ENCODE measurements at regions not wholly inside any gene's neighbourhood (a gene's known extent, or its start where the extent isn't known, plus 50 kb on each side); places are given as distances from the start of the nearest gene placed in this dataset.

DNA sequence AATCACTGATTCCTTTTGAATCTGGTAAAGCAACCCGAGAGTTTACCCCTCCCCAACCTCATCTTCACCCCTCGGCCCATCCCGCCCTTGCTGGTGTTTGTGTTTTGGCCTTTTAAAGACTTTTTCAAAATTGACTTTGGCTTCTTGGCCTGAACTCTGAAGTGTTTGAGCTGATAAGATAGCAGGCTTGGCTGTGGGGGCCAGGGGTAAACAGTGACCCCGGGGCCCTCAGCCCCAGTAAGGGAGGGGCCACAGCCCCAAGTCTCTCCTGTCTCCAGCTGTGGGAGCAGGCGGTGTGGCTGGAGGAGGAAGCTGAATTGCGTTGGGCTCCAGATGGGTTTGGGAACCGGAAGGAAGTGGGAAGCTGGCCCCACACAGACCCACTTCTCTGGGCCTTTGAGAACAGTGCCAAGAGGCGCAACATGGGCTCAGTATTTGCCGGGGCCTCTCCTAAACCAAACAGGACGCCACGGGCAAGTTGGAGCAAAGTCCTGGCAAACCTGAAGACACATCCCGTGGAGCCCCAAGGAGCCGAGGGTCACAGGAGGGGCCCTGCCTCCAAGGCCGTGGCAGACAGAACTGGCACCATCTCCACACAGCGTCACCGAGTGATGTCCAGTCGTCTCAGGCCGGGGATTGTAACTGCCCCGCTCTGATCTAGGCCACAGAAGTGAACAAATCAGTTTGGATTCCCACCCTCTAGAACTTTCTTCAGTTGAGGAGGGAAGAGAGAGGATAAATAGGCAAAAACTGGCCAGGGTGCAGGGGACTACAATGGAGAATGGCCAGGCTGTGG, 54.3 kb upstream of the PTPN1 start:
- no peaks in the 10 kb centered on the region for H3K36me3 ChIP-seq
- no peaks in the 10 kb centered on the region for H3K9me3 ChIP-seq (replicated peaks)
- peak overlapping the region; percentile 58 for H3K27ac ChIP-seq (replicated peaks)
- peak; percentile 47 for DNase-seq
- H3K4me1 ChIP-seq = peaks cover 29% of the 10 kb centered on the region
- H3K4me3 ChIP-seq = no peak overlapping the region
- TF ChIP-seq, protein P1, sequence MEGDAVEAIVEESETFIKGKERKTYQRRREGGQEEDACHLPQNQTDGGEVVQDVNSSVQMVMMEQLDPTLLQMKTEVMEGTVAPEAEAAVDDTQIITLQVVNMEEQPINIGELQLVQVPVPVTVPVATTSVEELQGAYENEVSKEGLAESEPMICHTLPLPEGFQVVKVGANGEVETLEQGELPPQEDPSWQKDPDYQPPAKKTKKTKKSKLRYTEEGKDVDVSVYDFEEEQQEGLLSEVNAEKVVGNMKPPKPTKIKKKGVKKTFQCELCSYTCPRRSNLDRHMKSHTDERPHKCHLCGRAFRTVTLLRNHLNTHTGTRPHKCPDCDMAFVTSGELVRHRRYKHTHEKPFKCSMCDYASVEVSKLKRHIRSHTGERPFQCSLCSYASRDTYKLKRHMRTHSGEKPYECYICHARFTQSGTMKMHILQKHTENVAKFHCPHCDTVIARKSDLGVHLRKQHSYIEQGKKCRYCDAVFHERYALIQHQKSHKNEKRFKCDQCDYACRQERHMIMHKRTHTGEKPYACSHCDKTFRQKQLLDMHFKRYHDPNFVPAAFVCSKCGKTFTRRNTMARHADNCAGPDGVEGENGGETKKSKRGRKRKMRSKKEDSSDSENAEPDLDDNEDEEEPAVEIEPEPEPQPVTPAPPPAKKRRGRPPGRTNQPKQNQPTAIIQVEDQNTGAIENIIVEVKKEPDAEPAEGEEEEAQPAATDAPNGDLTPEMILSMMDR (IDR thresholded peaks at IDR 0.05; ENCODE audit: borderline replicate concordance) = no peak
- H3K27me3 ChIP-seq (ENCODE audit: low read depth) = no peaks in the 10 kb centered on the region
- intact Hi-C loops (cut with micrococcal nuclease) = no loop called here

DNA sequence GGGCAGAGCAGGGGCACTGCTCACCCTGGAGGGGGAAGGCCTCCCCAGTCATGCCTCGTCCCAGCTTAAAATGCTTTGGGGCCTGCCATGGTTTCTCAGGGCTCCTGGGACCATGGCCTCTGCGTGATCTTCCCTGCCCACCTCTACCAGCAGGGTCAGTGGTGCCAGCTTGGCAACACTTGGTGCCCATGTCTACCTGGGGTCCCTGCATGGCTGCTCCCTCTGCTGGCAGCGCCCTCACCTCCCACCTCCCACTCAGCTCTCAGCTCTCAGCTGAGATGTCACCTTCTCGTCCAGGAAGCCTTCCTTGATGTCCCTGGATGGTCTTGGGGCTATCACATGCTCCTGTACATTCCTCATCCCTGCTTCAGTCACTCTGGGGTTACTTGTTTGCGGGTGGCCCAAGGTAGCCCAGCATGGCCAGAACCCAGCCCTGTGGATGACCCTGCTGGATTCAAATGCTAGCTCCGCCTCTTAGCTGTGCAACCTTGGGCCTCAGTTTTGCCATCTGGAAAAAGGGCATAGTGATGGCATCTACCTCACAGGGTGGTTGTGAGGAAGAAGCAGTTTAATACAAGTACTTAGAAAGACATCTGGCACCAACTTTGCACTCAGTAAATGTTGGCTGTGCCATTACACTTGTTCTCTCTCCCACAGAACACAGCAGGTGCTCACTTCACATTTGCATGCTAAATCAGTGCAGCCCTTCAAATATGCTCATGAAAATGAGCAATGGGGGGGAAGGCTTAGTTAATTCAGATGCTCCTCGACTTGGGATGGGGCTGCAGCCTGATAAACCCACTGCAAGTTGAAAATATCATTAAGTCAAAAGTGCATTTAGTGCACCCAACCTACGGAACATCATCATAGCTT, 53.5 kb upstream of the PTPN1 start:
- Histone ChIP-seq H3K27me3 (ENCODE audit: low read depth) (no peaks in the 10 kb centered on the region), H3K36me3 (no peaks in the 10 kb centered on the region), H3K4me1 (peaks cover 27% of the 10 kb centered on the region), H3K27ac (replicated peaks) (peak overlapping the region; percentile 58), H3K4me3 (no peak overlapping the region), H3K9me3 (replicated peaks) (no peaks in the 10 kb centered on the region)
- TF ChIP-seq, protein P1 (IDR thresholded peaks at IDR 0.05; ENCODE audit: borderline replicate concordance) = peak; percentile 25
- intact Hi-C loops (cut with micrococcal nuclease) = no loop called here
- DNase-seq = no peak

DNA sequence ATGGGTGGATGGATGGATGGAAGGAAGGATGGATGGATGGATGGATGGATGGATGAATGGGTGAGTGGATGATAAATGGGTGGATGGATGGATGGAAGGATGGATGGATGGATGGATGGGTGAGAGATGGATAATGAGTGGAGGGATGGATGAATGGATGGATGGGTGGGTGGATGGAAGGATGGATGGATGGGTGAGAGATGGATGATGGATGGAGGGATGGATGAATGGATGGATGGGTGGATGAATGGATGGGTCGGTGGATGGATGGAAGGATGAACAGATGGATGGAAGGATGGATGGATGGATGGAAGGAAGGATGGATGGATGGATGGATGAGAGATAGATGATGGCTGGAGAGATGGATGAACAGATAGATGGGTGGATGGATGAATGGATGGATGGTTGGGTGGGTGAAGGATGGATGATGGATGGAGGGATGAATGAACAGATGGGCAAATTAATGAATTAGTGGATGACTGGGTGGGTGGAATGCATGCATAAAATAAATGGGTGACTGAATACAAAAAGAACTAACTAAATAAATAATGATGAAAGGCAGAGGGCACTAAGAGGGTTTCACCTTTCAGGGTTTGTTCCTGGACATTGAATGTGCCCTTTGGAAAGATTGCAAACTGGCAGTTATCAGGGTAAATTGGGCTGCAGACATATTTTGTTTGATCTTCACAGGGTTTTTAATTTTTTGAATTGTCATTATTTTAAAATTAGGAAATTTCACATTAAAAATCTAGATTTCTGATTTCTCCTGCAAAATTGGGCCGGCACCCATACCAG, 50.9 kb upstream of the PTPN1 start:
- Histone ChIP-seq H3K27me3 (ENCODE audit: low read depth) (no peaks in the 10 kb centered on the region), H3K9me3 (replicated peaks) (no peaks in the 10 kb centered on the region), H3K27ac (replicated peaks) (no peak overlapping the region), H3K4me1 (peaks cover 46% of the 10 kb centered on the region), H3K36me3 (no peaks in the 10 kb centered on the region), H3K4me3 (no peak overlapping the region)
- DNase-seq = no peak
- intact Hi-C loops (cut with micrococcal nuclease) = no loop called here
- TF ChIP-seq, protein P1 (IDR thresholded peaks at IDR 0.05; ENCODE audit: borderline replicate concordance) = no peak

DNA sequence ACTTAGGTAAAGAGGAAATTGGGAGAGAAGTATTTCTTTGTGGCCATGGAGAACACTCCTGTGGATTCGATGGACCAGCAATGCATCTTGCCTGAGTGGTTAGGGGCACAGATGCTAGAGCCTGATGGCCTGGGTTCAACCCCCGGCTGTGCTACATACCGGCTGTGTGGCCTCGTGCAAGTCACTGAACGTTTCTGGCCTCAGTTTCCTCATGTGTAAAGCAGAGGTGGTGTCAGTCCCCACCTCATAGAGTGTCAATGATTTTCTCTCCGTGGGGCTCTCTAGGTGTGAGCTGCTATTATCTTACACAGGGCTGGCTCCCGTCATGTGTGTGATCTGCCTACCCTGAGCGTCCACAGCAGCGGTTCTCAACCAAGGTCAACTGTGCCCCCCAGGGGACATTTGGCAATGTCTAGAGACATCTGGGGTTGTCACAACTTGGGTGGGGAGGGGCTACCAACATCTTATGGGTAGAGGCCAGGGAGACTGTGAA, 50.0 kb upstream of the PTPN1 start:
- no peak for DNase-seq
- peaks cover 48% of the 10 kb centered on the region for H3K4me1 ChIP-seq
- no peaks in the 10 kb centered on the region for H3K36me3 ChIP-seq
- TF ChIP-seq, protein P1 (IDR thresholded peaks at IDR 0.05; ENCODE audit: borderline replicate concordance) = no peak
- peak overlapping the region; percentile 60 for H3K27ac ChIP-seq (replicated peaks)
- H3K9me3 ChIP-seq (replicated peaks) = no peaks in the 10 kb centered on the region
- H3K4me3 ChIP-seq = no peak overlapping the region
- intact Hi-C loops (cut with micrococcal nuclease) = no loop called here
- H3K27me3 ChIP-seq (ENCODE audit: low read depth) = no peaks in the 10 kb centered on the region

Measured in left ventricle myocardium inferior (tissue), 1 donor.